T-cell (primary cell): ENCODE measurements at regions not wholly inside any gene's neighbourhood (a gene's known extent, or its start where the extent isn't known, plus 50 kb on each side); places are given as distances from the start of the nearest gene placed in this dataset.

ENCODE experiments used
- ATAC-seq, 4 experiments: fragments of 200-7000 bp in 3 of 4; fragments of 150-1000 bp in 1 of 4; cut with Tn5 transposase; replicated peaks in 1 of 4; 1 replicate in 3 of 4; 2 replicates in 1 of 4; pipeline ENCODE4 v1.10.0; 2021; ENCODE audit warnings: moderate library complexity in 3 of 4, mild to moderate bottlenecking in 2 of 4, moderate number of reproducible peaks in 1 of 4
- CTCF ChIA-PET, 2 donors: fragments of 300-600 bp; sonication (Branson Sonifier 250); formaldehyde crosslinking; loops; one replicate each; lab custom pipeline; 2022; ENCODE audit warnings: antibody characterized with exemption in 2 of 2; lab: Charles Lee
- POLR2A ChIA-PET, 2 donors: fragments of 300-600 bp; sonication (Branson Sonifier 250); formaldehyde crosslinking; loops; one replicate each; lab custom pipeline; 2022; ENCODE audit warnings: antibody characterized with exemption in 2 of 2; lab: Charles Lee
- DNase-seq, 35 experiments: peaks; one replicate each; pipeline versions ENCODE4 v3.0.0 to v3.0.0-alpha.2; 2013 to 2023
- H3K27ac ChIP-seq: one replicate; pipeline ENCODE4 v1.5.1; 2013; ENCODE audit warnings: low read length
- H3K27me3 ChIP-seq, 2 experiments: replicated peaks in 1 of 2; 1 replicate in 1 of 2; 2 replicates in 1 of 2; pipeline versions ENCODE4 v1.6.1 to v1.7.0; 2013; ENCODE audit warnings: low read length in 1 of 2, mixed read lengths in 1 of 2; ENCODE audit not compliant: control insufficient read depth in 2 of 2, insufficient read depth in 2 of 2; ENCODE audit errors: extremely low read depth in 1 of 2
- H3K36me3 ChIP-seq, 2 donors: 1 replicate in 1 of 2; 2 replicates in 1 of 2; pipeline versions ENCODE4 v1.6.1 to v1.7.0; 2013; ENCODE audit warnings: low read length in 1 of 2; ENCODE audit not compliant: control insufficient read depth in 2 of 2, insufficient read depth in 1 of 2; ENCODE audit errors: extremely low read depth in 1 of 2
- H3K4me1 ChIP-seq, 2 experiments: 1 replicate in 1 of 2; 2 replicates in 1 of 2; pipeline versions ENCODE4 v1.6.1 to v1.7.0; 2013; ENCODE audit warnings: low read length in 2 of 2, mixed read lengths in 1 of 2; ENCODE audit not compliant: insufficient read depth in 2 of 2, control insufficient read depth in 1 of 2; ENCODE audit errors: extremely low read depth in 1 of 2
- H3K4me3 ChIP-seq, 2 donors: 1 replicate in 1 of 2; 2 replicates in 1 of 2; pipeline versions ENCODE4 v1.5.1 to v1.7.0; 2013; ENCODE audit warnings: mild to moderate bottlenecking in 2 of 2, low read length in 1 of 2, moderate library complexity in 1 of 2; ENCODE audit not compliant: control insufficient read depth in 1 of 2; ENCODE audit errors: extremely low read depth in 1 of 2
- H3K9me3 ChIP-seq: 2 replicates; pipeline ENCODE4 v1.7.0; 2013
- H3K27ac Mint-ChIP-seq, 2 donors: one replicate each; pipeline ENCODE4 v1.8.0; 2020 to 2021; ENCODE audit warnings: mild to moderate bottlenecking in 2 of 2, mixed read lengths in 2 of 2
- H3K27me3 Mint-ChIP-seq, 2 donors: one replicate each; pipeline ENCODE4 v1.8.0; 2021 to 2022; ENCODE audit warnings: mixed read lengths in 2 of 2
- H3K36me3 Mint-ChIP-seq: one replicate; pipeline ENCODE4 v1.8.0; 2021; ENCODE audit warnings: mixed read lengths
- H3K4me1 Mint-ChIP-seq, 3 donors: one replicate each; pipeline ENCODE4 v1.8.0; 2020 to 2022; ENCODE audit warnings: mixed read lengths in 3 of 3, mild to moderate bottlenecking in 1 of 3
- H3K4me3 Mint-ChIP-seq, 3 donors: one replicate each; pipeline ENCODE4 v1.8.0; 2020 to 2022; ENCODE audit warnings: mild to moderate bottlenecking in 3 of 3, mixed read lengths in 3 of 3, moderate library complexity in 3 of 3
- H3K9me3 Mint-ChIP-seq, 3 donors: one replicate each; pipeline ENCODE4 v1.8.0; 2020 to 2022; ENCODE audit warnings: mixed read lengths in 3 of 3
- WGBS: methylation state at CpG from one replicate; pipeline ENCODE4 v1.1.5; 2013; ENCODE audit warnings: missing lambda C conversion rate; ENCODE audit not compliant: insufficient coverage; 5-methylcytosine and 5-hydroxymethylcytosine counted together

DNA sequence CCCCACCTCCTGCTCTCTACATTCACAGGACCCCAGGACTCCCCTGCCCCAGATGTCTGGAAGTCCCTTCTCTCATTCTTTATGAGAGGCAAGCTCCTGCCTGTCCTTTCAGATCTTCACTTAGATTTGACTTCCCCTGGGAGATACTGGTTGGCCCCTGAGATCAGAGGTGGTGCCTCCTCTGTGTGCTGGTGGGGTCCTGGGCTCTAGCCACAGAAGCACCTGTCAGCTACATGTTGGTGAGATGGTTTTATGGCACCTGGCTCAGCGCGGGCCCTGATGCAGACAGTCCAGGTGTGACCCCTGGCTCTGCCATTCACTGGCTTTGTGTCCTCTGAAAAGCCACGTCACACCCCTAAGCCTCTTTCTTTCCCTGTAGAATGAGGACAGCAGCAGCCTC lies 369.6 kb upstream of the ID2 start:
- H3K36me3 ChIP-seq: no peaks in the 10 kb centered on the region
- no peaks in the 10 kb centered on the region for H3K27me3 ChIP-seq
- H3K4me3 ChIP-seq: no peak overlapping the region
- Mint-ChIP-seq H3K27ac (peak overlapping the region; percentile 79 to 89), H3K36me3 (no peaks in the 10 kb centered on the region), H3K4me3 (peak overlapping the region in 1 of 3 donors; percentile 7), H3K9me3 (no peaks in the 10 kb centered on the region), H3K4me1 (peaks cover 49 to 78% (median 50%) of the 10 kb centered on the region in 3 donors), H3K27me3 (peaks cover 0 to 4% of the 10 kb centered on the region in 2 donors)
- ATAC-seq (no peak), DNase-seq (no peak)
- ChIA-PET CTCF (interaction anchor here in 1 of 2 donors (0.6 kb wide), 1 partner anchor 691 kb away, joined by 3 read pairs; the partner anchor contains the start of gene MBOAT2), POLR2A (interaction anchor here in 1 of 2 donors (0.6 kb wide), 1 partner anchor 63 kb away, joined by 3 read pairs; no protein-coding TSS in a partner anchor)
- H3K4me1 ChIP-seq: peaks cover 8 to 82% of the 10 kb centered on the region in 2 experiments
- H3K27ac ChIP-seq: peak overlapping the region; percentile 30
- WGBS: no CpG with 5 or more reads among the region's 3 CpGs
- H3K9me3 ChIP-seq: no peaks in the 10 kb centered on the region

DNA sequence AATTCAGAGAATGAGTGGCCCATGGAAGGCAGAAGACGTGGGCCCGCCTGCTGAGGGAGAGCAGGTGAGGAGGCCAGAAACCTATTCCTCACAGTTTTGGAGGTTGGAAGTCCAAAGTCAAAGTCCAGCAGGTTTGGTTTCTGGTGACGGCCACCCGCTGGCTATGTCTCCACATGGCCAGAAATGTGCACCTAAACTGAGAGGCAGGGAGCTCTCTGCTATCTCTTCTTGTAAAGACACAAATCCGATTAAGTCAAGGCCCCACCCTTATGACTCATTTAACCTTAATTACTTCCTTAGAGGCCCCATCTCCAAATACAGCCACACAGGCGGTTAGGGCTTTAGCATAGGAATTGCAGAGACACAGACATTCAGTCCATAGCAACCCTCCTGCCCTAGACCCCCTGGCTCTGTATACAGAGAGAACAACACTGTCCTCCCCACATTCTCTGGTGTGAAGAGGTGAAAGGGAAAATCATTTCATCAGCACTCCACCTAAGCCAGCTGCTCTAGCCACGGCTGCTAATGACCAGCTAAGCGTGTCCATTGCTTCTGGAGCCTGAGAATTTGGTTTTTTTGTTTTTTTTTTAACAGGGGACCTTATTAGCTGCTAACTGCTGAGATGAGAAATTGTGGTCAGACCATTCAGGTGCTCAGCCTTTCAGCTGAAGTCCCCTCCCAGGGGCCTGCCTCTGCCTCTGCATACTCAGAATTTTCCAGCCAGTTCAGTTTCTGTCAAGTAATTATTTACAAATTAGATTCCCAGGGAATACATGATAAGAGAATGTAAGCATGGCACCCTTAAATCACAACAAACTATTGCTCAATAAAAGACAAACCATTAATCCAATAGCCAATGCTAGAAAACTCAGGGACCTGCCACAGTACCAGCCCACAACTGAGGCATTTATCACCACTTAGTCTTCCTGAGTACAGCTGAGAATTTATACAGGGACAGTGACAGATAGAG lies 368.7 kb upstream of the ID2 start:
- no peak overlapping the region for H3K4me3 ChIP-seq
- no peaks in the 10 kb centered on the region for H3K36me3 Mint-ChIP-seq
- H3K9me3 ChIP-seq: no peaks in the 10 kb centered on the region
- peaks cover 8 to 77% of the 10 kb centered on the region in 2 experiments for H3K4me1 ChIP-seq
- peaks cover 49 to 75% (median 50%) of the 10 kb centered on the region in 3 donors for H3K4me1 Mint-ChIP-seq
- peak overlapping the region; percentile 79 to 89 for H3K27ac Mint-ChIP-seq
- no peaks in the 10 kb centered on the region for H3K9me3 Mint-ChIP-seq
- 65% methylated on average over 3 of the region's 8 CpGs for WGBS
- H3K27me3 ChIP-seq: no peaks in the 10 kb centered on the region
- peak in 1 of 35 experiments; percentile 38 for DNase-seq
- peak overlapping the region in 1 of 3 donors; percentile 29 for H3K4me3 Mint-ChIP-seq
- no peaks in the 10 kb centered on the region for H3K36me3 ChIP-seq
- POLR2A ChIA-PET: no interaction called here
- peak overlapping the region; percentile 30 for H3K27ac ChIP-seq
- CTCF ChIA-PET: no interaction called here
- peak in 3 of 4 experiments; percentile 41 to 66 (median 43) for ATAC-seq
- H3K27me3 Mint-ChIP-seq: peaks cover 0 to 4% of the 10 kb centered on the region in 2 donors

DNA sequence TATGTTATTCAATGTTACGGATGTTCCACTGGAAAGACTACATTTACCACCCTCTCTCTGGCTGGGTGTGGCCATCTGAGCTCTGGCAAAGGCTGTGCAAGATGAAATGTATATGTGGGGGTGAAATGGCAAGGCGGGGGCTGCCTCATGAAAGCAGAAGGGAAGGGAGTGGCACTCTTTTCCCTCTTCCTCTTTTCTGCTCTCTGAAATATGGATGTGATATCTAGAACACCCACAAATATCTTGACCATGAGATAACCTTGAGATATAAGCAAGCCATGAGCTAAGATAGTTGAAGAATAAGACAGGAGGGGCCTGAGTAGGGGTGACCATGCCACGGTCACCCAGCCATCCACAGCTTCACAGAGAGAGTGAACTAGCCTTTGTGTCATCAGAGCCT lies 367.8 kb upstream of the ID2 start:
- no CpG with 5 or more reads among the region's 3 CpGs for WGBS
- Mint-ChIP-seq H3K36me3 (no peaks in the 10 kb centered on the region), H3K4me1 (peaks cover 42 to 68% (median 46%) of the 10 kb centered on the region in 3 donors), H3K4me3 (no peak overlapping the region), H3K27me3 (peaks cover 0 to 4% of the 10 kb centered on the region in 2 donors), H3K27ac (no peak overlapping the region), H3K9me3 (no peaks in the 10 kb centered on the region)
- no peak overlapping the region for H3K4me3 ChIP-seq
- H3K36me3 ChIP-seq: no peaks in the 10 kb centered on the region
- no peaks in the 10 kb centered on the region for H3K9me3 ChIP-seq
- POLR2A ChIA-PET: interaction anchor here in 1 of 2 donors (0.7 kb wide), 1 partner anchor 72 kb away, joined by 3 read pairs; no protein-coding TSS in a partner anchor
- H3K4me1 ChIP-seq: peaks cover 8 to 68% of the 10 kb centered on the region in 2 experiments
- H3K27me3 ChIP-seq: no peaks in the 10 kb centered on the region
- no peak overlapping the region for H3K27ac ChIP-seq
- ATAC-seq: no peak
- DNase-seq: no peak
- CTCF ChIA-PET: no interaction called here

DNA sequence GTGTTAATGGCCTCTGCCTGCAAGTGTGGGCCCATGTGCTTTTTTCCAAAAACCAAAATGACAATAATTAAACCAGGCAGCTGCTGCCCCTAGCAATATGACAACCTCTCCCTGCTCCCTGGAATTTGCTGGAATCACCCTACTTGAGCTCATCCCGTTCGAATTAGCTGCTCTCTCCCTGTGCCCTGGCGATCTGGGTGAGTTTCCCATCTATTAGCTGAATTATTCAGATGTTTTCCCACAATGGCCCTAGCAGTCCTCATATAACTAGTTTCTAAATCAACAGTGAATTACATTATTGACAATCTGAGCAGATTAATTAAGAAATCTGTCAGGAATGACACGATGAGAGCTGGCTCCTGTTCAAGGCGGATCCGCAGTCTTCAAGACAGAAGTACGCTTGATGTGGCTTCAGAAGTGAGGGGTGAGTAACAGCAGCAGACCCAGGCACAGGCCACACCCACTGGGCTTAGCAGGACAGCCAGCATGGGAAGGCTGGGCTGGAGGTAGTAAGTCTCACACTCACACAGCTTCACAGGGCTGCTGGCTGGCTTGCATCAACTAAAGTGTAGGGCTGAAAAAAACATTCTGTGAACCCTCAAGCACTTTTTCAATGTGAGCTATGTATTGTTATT lies 366.2 kb upstream of the ID2 start:
- no peak overlapping the region for H3K4me3 Mint-ChIP-seq
- ChIA-PET POLR2A (interaction anchor here in 1 of 2 donors (0.6 to 0.7 kb wide), 2 partner anchors 368 to 1091 kb away, joined by 3 to 8 read pairs; no protein-coding TSS in a partner anchor), CTCF (interaction anchor here in 1 of 2 donors (1.0 kb wide), 1 partner anchor 10 kb away, joined by 3 read pairs; no protein-coding TSS in a partner anchor)

DNA sequence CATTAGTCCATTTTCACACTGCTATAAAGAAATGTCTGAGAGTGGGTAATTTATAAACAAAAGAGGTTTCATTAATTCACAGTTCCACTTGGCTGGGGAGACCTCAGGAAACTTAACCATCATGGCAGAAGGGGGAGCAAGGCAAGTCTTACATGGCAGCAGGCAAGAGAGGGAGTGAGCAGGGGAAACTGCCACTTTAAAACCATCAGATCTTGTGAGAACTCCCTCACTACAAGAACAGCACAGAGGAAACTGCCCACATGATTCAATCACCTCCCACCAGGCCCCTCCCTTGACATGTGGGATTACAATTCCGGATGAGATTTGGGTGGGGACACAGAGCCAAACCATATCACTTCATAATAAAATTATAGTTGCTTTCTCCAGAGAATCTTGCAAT lies 365.5 kb upstream of the ID2 start:
- Histone ChIP-seq H3K36me3 (no peaks in the 10 kb centered on the region), H3K4me1 (peaks cover 0 to 46% of the 10 kb centered on the region in 2 experiments), H3K27ac (no peak overlapping the region), H3K4me3 (no peak overlapping the region), H3K27me3 (no peaks in the 10 kb centered on the region), H3K9me3 (no peaks in the 10 kb centered on the region)
- WGBS: no CpG with 5 or more reads among the region's 1 CpG
- no peaks in the 10 kb centered on the region for H3K36me3 Mint-ChIP-seq
- DNase-seq (no peak), ATAC-seq (no peak)
- ChIA-PET CTCF (no interaction called here), POLR2A (no interaction called here)
- no peak overlapping the region for H3K27ac Mint-ChIP-seq
- H3K9me3 Mint-ChIP-seq: no peaks in the 10 kb centered on the region
- H3K27me3 Mint-ChIP-seq: peaks cover 0 to 4% of the 10 kb centered on the region in 2 donors
- peaks cover 22 to 45% (median 26%) of the 10 kb centered on the region in 3 donors for H3K4me1 Mint-ChIP-seq
- no peak overlapping the region for H3K4me3 Mint-ChIP-seq

More for the DNA sequence above, 366.2 kb upstream of the ID2 start:
- peak in 2 of 35 experiments; percentile 30 to 47 for DNase-seq
- peaks cover 0 to 4% of the 10 kb centered on the region in 2 donors for H3K27me3 Mint-ChIP-seq
- peak overlapping the region; percentile 1 to 56 for H3K27ac Mint-ChIP-seq
- peaks cover 6 to 53% of the 10 kb centered on the region in 2 experiments for H3K4me1 ChIP-seq
- H3K27me3 ChIP-seq: no peaks in the 10 kb centered on the region
- H3K36me3 Mint-ChIP-seq: no peaks in the 10 kb centered on the region
- peaks cover 30 to 52% (median 33%) of the 10 kb centered on the region in 3 donors for H3K4me1 Mint-ChIP-seq
- no peak for ATAC-seq
- WGBS: 86% methylated on average over 4 of the region's 7 CpGs
- no peaks in the 10 kb centered on the region for H3K9me3 ChIP-seq
- H3K4me3 ChIP-seq: no peak overlapping the region
- no peak overlapping the region for H3K27ac ChIP-seq
- H3K9me3 Mint-ChIP-seq: no peaks in the 10 kb centered on the region
- no peaks in the 10 kb centered on the region for H3K36me3 ChIP-seq

DNA sequence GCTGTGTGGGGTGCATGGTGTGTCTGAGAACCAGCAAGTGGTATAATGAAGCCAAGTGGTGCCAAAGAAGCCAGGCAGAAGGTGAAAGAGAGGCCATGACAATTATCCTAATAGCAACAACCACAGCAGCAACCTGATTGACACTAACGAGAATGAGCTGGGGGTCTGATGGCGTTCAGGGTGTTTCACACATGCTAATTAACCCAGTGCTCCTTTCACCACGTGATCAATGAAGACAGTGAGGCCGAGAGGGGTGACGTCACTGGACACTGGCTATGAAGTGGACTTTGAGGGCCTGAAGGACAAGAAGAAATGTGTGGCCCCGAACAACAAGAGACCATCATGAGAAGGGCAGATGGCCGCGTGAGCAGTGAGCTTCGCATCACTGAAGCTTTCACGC lies 364.4 kb upstream of the ID2 start:
- no peak overlapping the region for H3K27ac ChIP-seq
- WGBS: no CpG with 5 or more reads among the region's 10 CpGs
- ATAC-seq: no peak
- peaks cover 0 to 36% of the 10 kb centered on the region in 2 experiments for H3K4me1 ChIP-seq
- no peak overlapping the region for H3K27ac Mint-ChIP-seq
- H3K9me3 Mint-ChIP-seq: no peaks in the 10 kb centered on the region
- CTCF ChIA-PET: no interaction called here
- peaks cover 12 to 35% (median 17%) of the 10 kb centered on the region in 3 donors for H3K4me1 Mint-ChIP-seq
- H3K4me3 ChIP-seq: no peak overlapping the region
- DNase-seq: no peak
- H3K36me3 Mint-ChIP-seq: no peaks in the 10 kb centered on the region
- H3K4me3 Mint-ChIP-seq: no peak overlapping the region
- no peaks in the 10 kb centered on the region for H3K27me3 ChIP-seq
- no peaks in the 10 kb centered on the region for H3K36me3 ChIP-seq
- no peaks in the 10 kb centered on the region for H3K9me3 ChIP-seq
- POLR2A ChIA-PET: no interaction called here
- H3K27me3 Mint-ChIP-seq: peaks cover 0 to 4% of the 10 kb centered on the region in 2 donors
